ENCODE measurements at regions not wholly inside any gene's neighbourhood (a gene's known extent, or its start where the extent isn't known, plus 50 kb on each side); places are given as distances from the start of the nearest gene placed in this dataset.

- DNase-seq = no peak
Observed at GRCh38 chr7:135731-136645, 56.4 kb upstream of the FAM20C start.

- DNase-seq = no peak
Observed at GRCh38 chr7:137094-137891, 55.1 kb upstream of the FAM20C start.

GRCh38 chr7:139131-139530 is 53.2 kb upstream of the FAM20C start:
- no peak for DNase-seq

DNA sequence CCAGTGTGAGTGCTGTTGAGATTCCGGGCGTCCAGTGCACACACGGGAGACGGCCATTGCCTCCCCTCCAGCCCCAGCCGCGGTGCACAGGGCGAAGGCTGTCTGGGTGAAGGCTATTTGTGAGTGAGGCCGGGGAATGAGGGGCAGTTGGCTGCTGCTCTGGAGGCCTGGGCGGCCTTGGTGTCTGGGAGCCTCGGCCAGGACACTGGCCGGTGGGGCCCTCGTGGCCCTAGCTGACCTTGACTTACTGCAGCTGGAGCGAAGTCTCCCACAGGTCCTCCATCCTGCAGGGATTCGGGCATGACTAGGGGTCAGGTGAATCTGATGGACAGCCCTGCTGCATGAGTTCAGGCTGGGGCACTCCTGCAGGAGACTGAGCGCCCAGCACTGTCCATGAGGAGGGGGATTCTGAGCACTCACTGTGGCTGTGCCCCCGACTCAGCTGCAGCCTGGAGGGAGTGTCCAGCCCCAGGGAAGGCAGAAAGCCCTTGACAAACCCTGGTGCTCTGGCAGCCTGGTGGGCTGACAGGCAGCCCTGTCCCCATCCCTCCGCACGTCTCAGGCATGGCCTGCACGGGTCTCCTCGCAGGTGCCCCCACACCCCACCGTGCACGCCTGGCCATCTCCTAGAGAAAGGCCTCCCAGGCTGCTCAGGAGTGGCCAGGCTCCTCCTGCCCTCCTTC is 52.7 kb upstream of the FAM20C start:
- DNase-seq = no peak

- no peak for DNase-seq
Observed at GRCh38 chr7:140996-141395, 51.4 kb upstream of the FAM20C start.

GRCh38 chr7:142248-142941 is 50.0 kb upstream of the FAM20C start:
- DNase-seq = peak; percentile 87

All from tongue (tissue), 1 donor.